GM12878 (cell line): ENCODE measurements at regions not wholly inside any gene's neighbourhood (a gene's known extent, or its start where the extent isn't known, plus 50 kb on each side); places are given as distances from the start of the nearest gene placed in this dataset.

Experiments used
- BACH1 ChIP-seq: fragments of 450-650 bp; IDR thresholded peaks from 2 replicates; pipeline ENCODE4 v1.6.1; 2017; ENCODE audit warnings: mild to moderate bottlenecking, borderline replicate concordance
- BCL11A ChIP-seq: IDR thresholded peaks from 2 replicates; pipeline ENCODE4 v1.6.1; 2011; ENCODE audit warnings: low read depth, low read length
- CREB1 ChIP-seq: IDR thresholded peaks from 2 replicates; pipeline ENCODE4 v1.6.1; 2012; ENCODE audit warnings: low read depth, mild to moderate bottlenecking, inconsistent platforms
- EZH2 ChIP-seq: IDR thresholded peaks from 2 replicates; pipeline ENCODE4 v1.6.1; 2012; ENCODE audit warnings: low read depth, mild to moderate bottlenecking, control low read depth, inconsistent platforms, low read length, borderline replicate concordance; ENCODE audit not compliant: control insufficient read depth
- HDAC6 ChIP-seq: fragments of 200-600 bp; sonication (generic); IDR thresholded peaks from one replicate; pipeline ENCODE4 v1.8.0; 2017; ENCODE audit warnings: antibody characterized with exemption; ENCODE audit not compliant: unreplicated experiment
- HDGF ChIP-seq: fragments of 450-650 bp; IDR thresholded peaks from 2 replicates; pipeline ENCODE4 v1.6.1; 2016; ENCODE audit warnings: antibody characterized with exemption
- IKZF2 ChIP-seq, 2 experiments: fragments of 450-650 bp; IDR thresholded peaks; 2 replicates each; pipeline ENCODE4 v1.6.1; 2017; ENCODE audit warnings: mild to moderate bottlenecking in 2 of 2, moderate library complexity in 2 of 2
- MYB ChIP-seq: fragments of 150-350 bp; IDR thresholded peaks from 2 replicates; pipeline ENCODE4 v1.6.1; 2014; ENCODE audit warnings: mild to moderate bottlenecking, low read depth, low read length, borderline replicate concordance
- NR2C2 ChIP-seq: IDR thresholded peaks from 2 replicates; pipeline ENCODE4 v1.6.1; 2011; ENCODE audit warnings: borderline replicate concordance, low read depth; ENCODE audit not compliant: control insufficient read depth, insufficient read length
- NRF1 ChIP-seq: conservative IDR thresholded peaks from 2 replicates; pipeline ENCODE4 v1.6.1; 2011; ENCODE audit warnings: mild to moderate bottlenecking, low read depth, low read length, improper control_type of control experiment
- POU2F2 ChIP-seq: IDR thresholded peaks from 3 replicates; pipeline ENCODE4 v1.6.1; 2011; ENCODE audit warnings: low read depth, mild to moderate bottlenecking, low read length, borderline replicate concordance
- RAD51 ChIP-seq: fragments of 450-650 bp; IDR thresholded peaks from 2 replicates; pipeline ENCODE4 v1.6.1; 2016; ENCODE audit warnings: moderate library complexity, mild to moderate bottlenecking, inconsistent platforms
- SIX5 ChIP-seq: IDR thresholded peaks from 2 replicates; pipeline ENCODE4 v1.6.1; 2011; ENCODE audit warnings: mild to moderate bottlenecking, low read depth, low read length, moderate library complexity; ENCODE audit not compliant: severe bottlenecking
- SMAD1 ChIP-seq: fragments of 450-650 bp; IDR thresholded peaks from 2 replicates; pipeline ENCODE4 v1.6.1; 2018; ENCODE audit warnings: mild to moderate bottlenecking, low read depth; ENCODE audit not compliant: partially characterized antibody
- SMARCA5 ChIP-seq: fragments of 450-650 bp; IDR thresholded peaks from 2 replicates; pipeline ENCODE4 v1.6.1; 2017; ENCODE audit warnings: mild to moderate bottlenecking
- SREBF2 ChIP-seq: IDR thresholded peaks from 2 replicates; pipeline ENCODE4 v1.6.1; 2012; ENCODE audit warnings: mild to moderate bottlenecking, low read length
- SRF ChIP-seq, 2 experiments: IDR thresholded peaks; 2 replicates each; pipeline ENCODE4 v1.6.1; 2011; ENCODE audit warnings: low read depth in 2 of 2, low read length in 2 of 2, mild to moderate bottlenecking in 1 of 2, moderate library complexity in 1 of 2
- TAF1 ChIP-seq: IDR thresholded peaks from 2 replicates; pipeline ENCODE4 v1.6.1; 2011; ENCODE audit warnings: mild to moderate bottlenecking, low read depth, low read length, borderline replicate concordance
- TF ChIP-seq, protein P1 (sequence below): fragments of 450-650 bp; formaldehyde crosslinking; IDR thresholded peaks from 2 replicates; pipeline ENCODE4 v1.4.0; 2020; ENCODE audit warnings: mild to moderate bottlenecking, moderate library complexity
- TF ChIP-seq, protein P2 (sequence below): fragments of 450-650 bp; IDR thresholded peaks from 2 replicates; pipeline ENCODE4 v1.6.1; 2017; ENCODE audit warnings: low read depth, mild to moderate bottlenecking, moderate library complexity
- TF ChIP-seq, protein P3 (sequence below): fragments of 450-650 bp; IDR thresholded peaks from 2 replicates; pipeline ENCODE4 v1.6.1; 2016; ENCODE audit warnings: mild to moderate bottlenecking
- TF ChIP-seq, protein P4 (sequence below): IDR thresholded peaks from 2 replicates; pipeline ENCODE4 v1.6.1; 2012; ENCODE audit warnings: mild to moderate bottlenecking, low read depth, low read length

DNA sequence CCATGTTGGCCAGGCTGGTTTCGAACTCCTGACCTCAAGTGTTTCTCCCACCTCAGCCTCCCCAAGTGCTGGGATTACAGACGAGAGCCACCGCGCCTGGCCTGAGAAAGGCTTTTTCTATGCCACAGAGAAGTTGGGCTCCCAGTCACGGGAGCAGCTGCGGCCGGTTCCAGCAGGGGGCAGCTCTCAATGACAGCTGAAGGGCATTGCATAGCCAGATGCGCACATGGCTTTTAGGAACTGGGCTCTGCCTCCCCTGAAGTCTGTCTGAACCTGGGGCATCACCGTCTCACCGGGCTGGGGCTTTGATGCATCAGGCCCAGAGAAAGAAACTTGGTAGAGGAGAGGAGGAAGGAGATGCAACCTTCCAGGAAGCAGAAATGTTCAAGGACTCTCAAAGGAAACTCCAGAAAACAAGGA, 84.2 kb upstream of the LAPTM4A start (continued):
- TF ChIP-seq HDGF, result no peak
- TF ChIP-seq HDAC6, result no peak
- peak; percentile 34; the same call in 1 of the 2 replicates for TF ChIP-seq RAD51
- TF ChIP-seq SMAD1, result no peak
- TF ChIP-seq MYB, result no peak
- TF ChIP-seq IKZF2 (IDR thresholded peaks at IDR 0.05), result peak in 1 of 2 experiments; percentile 22; a peak in 1 of 4 replicates
- TF ChIP-seq, protein P1, sequence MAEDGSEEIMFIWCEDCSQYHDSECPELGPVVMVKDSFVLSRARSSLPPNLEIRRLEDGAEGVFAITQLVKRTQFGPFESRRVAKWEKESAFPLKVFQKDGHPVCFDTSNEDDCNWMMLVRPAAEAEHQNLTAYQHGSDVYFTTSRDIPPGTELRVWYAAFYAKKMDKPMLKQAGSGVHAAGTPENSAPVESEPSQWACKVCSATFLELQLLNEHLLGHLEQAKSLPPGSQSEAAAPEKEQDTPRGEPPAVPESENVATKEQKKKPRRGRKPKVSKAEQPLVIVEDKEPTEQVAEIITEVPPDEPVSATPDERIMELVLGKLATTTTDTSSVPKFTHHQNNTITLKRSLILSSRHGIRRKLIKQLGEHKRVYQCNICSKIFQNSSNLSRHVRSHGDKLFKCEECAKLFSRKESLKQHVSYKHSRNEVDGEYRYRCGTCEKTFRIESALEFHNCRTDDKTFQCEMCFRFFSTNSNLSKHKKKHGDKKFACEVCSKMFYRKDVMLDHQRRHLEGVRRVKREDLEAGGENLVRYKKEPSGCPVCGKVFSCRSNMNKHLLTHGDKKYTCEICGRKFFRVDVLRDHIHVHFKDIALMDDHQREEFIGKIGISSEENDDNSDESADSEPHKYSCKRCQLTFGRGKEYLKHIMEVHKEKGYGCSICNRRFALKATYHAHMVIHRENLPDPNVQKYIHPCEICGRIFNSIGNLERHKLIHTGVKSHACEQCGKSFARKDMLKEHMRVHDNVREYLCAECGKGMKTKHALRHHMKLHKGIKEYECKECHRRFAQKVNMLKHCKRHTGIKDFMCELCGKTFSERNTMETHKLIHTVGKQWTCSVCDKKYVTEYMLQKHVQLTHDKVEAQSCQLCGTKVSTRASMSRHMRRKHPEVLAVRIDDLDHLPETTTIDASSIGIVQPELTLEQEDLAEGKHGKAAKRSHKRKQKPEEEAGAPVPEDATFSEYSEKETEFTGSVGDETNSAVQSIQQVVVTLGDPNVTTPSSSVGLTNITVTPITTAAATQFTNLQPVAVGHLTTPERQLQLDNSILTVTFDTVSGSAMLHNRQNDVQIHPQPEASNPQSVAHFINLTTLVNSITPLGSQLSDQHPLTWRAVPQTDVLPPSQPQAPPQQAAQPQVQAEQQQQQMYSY (CRISPR knock-in tag), result no peak
- TF ChIP-seq NRF1, result no peak
- TF ChIP-seq BCL11A, result no peak
- TF ChIP-seq POU2F2, result peak; percentile 53; the same call in 1 of the 3 replicates
- TF ChIP-seq, protein P2, sequence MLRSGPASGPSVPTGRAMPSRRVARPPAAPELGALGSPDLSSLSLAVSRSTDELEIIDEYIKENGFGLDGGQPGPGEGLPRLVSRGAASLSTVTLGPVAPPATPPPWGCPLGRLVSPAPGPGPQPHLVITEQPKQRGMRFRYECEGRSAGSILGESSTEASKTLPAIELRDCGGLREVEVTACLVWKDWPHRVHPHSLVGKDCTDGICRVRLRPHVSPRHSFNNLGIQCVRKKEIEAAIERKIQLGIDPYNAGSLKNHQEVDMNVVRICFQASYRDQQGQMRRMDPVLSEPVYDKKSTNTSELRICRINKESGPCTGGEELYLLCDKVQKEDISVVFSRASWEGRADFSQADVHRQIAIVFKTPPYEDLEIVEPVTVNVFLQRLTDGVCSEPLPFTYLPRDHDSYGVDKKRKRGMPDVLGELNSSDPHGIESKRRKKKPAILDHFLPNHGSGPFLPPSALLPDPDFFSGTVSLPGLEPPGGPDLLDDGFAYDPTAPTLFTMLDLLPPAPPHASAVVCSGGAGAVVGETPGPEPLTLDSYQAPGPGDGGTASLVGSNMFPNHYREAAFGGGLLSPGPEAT, result no peak
- peak; percentile 79; the same call in 1 of the 2 replicates for TF ChIP-seq SMARCA5
- TF ChIP-seq SIX5, result no peak
- 0 out of 2 replicates have a peak, but pooled peaks have one; percentile 22 for TF ChIP-seq CREB1
- TF ChIP-seq BACH1, result no peak
- TF ChIP-seq SREBF2, result no peak
- TF ChIP-seq NR2C2, result no peak
- no peak for TF ChIP-seq EZH2
- TF ChIP-seq, protein P3, sequence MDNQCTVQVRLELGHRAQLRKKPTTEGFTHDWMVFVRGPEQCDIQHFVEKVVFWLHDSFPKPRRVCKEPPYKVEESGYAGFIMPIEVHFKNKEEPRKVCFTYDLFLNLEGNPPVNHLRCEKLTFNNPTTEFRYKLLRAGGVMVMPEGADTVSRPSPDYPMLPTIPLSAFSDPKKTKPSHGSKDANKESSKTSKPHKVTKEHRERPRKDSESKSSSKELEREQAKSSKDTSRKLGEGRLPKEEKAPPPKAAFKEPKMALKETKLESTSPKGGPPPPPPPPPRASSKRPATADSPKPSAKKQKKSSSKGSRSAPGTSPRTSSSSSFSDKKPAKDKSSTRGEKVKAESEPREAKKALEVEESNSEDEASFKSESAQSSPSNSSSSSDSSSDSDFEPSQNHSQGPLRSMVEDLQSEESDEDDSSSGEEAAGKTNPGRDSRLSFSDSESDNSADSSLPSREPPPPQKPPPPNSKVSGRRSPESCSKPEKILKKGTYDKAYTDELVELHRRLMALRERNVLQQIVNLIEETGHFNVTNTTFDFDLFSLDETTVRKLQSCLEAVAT, result 0 out of 2 replicates have a peak, but pooled peaks have one; percentile 25
- TF ChIP-seq TAF1, result no peak
- TF ChIP-seq, protein P4, sequence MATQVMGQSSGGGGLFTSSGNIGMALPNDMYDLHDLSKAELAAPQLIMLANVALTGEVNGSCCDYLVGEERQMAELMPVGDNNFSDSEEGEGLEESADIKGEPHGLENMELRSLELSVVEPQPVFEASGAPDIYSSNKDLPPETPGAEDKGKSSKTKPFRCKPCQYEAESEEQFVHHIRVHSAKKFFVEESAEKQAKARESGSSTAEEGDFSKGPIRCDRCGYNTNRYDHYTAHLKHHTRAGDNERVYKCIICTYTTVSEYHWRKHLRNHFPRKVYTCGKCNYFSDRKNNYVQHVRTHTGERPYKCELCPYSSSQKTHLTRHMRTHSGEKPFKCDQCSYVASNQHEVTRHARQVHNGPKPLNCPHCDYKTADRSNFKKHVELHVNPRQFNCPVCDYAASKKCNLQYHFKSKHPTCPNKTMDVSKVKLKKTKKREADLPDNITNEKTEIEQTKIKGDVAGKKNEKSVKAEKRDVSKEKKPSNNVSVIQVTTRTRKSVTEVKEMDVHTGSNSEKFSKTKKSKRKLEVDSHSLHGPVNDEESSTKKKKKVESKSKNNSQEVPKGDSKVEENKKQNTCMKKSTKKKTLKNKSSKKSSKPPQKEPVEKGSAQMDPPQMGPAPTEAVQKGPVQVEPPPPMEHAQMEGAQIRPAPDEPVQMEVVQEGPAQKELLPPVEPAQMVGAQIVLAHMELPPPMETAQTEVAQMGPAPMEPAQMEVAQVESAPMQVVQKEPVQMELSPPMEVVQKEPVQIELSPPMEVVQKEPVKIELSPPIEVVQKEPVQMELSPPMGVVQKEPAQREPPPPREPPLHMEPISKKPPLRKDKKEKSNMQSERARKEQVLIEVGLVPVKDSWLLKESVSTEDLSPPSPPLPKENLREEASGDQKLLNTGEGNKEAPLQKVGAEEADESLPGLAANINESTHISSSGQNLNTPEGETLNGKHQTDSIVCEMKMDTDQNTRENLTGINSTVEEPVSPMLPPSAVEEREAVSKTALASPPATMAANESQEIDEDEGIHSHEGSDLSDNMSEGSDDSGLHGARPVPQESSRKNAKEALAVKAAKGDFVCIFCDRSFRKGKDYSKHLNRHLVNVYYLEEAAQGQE, result no peak
- TF ChIP-seq SRF (IDR thresholded peaks at IDR 0.05; ENCODE audit: low read depth in 2 of 2, low read length in 2 of 2), result no peak
